Activated T-cell treated with anti-CD3 and anti-CD28 coated beads, Interleukin-2, amount 50 U/mL, for 1 hour (primary cell): ENCODE measurements at regions not wholly inside any gene's neighbourhood (a gene's known extent, or its start where the extent isn't known, plus 50 kb on each side); places are given as distances from the start of the nearest gene placed in this dataset.
A peak's percentile ranks its signal among the peaks of the same experiment; 100 is the strongest.
"Not testable (repeated sequence)": the region's sequence is repeated elsewhere in the genome, so short reads cannot be mapped to it uniquely, and the experiment has no call there.

ENCODE experiments used
- DNase-seq: peaks from one replicate; pipeline ENCODE4 v3.0.0-alpha.2; 2020

DNA sequence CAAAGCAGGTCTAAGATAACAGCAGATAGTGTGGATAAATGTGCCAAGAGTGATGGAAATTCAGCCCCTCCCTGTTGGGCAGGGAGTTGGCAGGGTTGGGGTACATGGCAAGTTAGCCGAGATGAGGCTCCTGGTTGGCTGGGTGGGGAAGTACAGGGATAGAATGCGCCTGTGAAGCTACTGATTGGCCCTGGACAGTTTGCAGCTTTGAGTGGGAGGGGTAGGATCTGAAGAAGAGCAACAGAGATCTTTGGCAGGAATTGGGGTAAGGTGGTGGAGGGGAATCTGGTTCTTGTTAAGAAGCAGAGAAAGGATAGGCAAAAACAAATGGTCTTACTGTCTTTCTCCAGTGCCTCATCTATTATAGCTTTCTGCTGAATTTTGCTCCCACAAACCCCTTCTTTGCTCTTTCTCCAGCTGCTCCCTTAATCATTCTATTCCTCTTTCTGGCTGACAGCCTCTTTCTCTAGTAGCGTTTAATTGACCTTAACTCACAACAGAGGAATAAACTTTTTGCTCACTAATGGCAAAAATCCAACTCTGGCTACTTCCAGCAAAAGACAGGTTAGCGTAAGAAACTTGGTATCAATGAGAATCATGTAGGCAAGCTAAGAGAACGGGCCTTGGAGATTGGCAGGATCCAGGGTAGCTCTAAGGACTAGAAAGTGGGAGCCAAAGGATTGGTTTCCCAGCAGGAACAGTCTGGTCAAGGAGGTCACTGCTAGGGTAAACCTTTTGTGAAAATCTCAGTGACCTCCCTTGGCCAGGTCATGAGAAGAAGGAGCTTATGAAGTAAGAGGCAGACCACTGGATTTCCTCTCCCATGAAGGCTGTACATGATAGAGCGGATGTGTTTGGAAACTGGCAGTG lies 86.3 kb upstream of the CARMIL1 start:
- DNase-seq = no peak

- DNase-seq = no peak
These were observed 85.6 kb upstream of the CARMIL1 start for GRCh38 chr6:25193460-25194171.

GRCh38 chr6:25194172-25194678 lies 84.9 kb upstream of the CARMIL1 start:
- no peak for DNase-seq

DNA sequence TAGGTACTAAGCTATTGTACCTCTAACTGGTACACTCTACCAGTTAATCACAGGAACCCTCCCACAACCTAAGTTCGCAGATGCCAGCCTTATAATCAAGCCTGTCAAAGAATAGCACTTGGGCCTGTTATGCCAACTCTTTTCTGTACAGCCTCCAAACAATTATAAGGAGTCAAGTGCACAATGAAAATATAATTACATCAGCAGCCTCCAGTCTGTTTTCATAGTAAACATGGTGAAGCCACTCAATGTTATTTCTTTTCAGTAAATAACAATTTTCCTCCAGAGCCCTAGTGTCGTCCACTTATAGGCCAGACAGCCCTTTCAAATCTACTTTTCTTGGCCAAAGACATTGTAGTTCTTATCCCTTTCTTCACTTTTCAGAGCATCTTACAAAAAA lies 82.7 kb upstream of the CARMIL1 start:
- DNase-seq = no peak

GRCh38 chr6:25197111-25197510 lies 82.1 kb upstream of the CARMIL1 start:
- DNase-seq = no peak

- DNase-seq = no peak
These were observed 79.6 kb upstream of the CARMIL1 start for GRCh38 chr6:25199544-25199943.

DNA sequence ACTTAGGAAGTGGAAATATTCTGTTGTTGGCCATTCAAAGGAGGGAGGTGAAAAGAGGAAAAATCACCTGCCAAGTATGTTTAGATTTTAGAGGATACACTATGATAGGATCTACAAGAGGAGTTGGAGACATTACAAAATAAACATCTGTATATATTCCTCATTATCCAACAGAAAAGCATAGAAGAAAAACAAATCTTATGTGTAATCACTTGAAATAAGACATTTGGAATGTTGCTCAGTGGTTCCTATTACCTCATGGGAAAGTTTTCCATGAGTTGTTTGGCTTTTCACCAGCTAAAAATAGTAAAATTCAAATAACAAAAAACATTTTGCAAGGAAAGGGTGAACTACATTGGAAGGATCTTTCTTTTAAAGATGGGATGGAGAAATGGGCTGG lies 76.7 kb upstream of the CARMIL1 start:
- no peak for DNase-seq

DNA sequence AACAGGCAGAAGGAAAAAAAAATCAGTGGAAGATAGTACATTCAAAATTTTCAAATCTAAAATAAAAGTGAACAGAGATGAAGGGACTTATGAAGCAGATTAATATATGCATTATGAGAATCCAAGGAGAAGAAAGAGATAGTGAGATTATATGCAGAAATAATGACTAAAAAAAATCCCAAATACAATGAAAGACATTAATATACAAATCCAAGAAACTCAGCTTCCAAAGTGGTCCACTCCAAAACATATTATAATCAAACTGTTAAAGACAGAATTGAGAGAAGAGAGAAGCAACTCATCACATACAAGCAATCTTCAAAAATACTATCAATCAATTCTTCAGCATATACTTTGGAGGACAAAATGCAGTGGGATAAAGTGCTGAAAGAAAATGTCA lies 73.5 kb upstream of the CARMIL1 start:
- DNase-seq = no peak

GRCh38 chr6:25207453-25208155 lies 71.6 kb upstream of the CARMIL1 start:
- DNase-seq = not testable (repeated sequence)

DNA sequence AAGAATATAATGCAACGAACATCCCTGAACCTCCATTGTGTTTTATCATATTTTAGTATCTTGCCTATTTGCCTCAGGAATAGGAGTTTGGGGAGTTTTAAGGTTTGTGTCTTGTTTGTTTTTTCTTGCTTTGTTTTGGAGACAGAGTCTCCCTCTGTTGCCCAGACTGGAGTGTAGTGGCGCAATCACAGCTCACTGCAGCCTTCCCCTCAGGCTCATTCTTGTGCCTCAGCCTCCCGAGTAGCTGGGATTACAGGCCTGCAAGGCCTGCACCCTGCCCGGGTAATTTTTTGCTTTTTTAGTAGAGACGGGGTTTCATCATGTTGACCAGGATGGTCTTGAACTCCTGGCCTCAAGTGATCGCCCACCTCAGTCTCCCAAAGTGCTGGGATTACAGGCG lies 63.3 kb upstream of the CARMIL1 start:
- no peak for DNase-seq

DNA sequence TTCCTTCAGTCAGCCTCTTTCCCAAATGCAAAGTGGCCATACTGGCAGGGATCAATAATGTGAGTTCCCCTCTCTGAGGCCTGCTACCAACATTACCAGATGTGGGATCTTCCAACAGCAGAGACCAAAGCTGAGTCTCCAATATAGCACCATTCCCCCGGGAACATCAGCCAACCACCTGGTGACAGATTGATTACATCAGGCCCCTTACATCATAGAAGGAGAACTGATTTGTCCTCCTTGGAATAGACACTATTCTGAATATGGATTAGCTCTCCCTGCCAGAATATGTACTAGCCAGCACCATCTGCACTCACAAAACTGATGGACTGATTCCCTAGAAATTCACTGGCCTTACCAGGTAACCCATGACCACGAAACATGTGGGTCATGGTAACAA lies 61.9 kb upstream of the CARMIL1 start:
- DNase-seq = no peak

- DNase-seq = no peak
These were observed 61.3 kb upstream of the CARMIL1 start for GRCh38 chr6:25217829-25218228.

GRCh38 chr6:25218346-25218745 lies 60.8 kb upstream of the CARMIL1 start:
- DNase-seq = no peak

DNA sequence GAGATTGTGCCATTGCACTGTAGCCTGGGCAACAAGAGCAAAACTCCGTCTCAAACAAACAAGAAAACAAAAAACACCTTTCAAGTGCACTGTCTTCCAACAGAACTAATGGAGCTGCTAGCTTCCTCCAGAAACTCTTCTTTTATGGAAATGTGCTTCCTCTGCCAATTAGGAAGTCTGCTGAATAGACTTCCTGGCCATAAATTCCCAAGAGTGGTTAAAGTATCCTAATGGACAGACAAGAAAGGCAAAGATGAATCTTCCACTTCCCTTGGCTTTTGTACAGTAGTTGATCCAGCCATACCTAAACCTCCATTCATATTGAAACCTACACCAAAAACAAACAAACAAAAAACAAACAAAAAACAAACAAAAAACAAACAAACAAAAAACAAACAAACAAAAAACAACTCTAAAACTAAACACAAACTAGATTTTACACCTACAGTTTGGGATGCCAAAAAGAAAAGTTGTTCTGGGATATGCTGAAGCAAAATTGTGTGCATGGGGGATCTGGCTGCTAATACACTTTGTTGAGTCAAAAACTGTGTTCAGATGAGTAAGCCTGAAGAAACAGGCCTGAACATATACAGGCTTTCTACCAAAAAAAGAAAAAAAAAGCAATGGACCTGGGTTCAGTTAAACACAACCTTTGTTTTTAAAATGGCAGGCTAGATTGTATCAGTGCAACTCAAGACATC lies 59.8 kb upstream of the CARMIL1 start:
- no peak for DNase-seq

GRCh38 chr6:25219917-25220278 lies 59.3 kb upstream of the CARMIL1 start:
- DNase-seq = no peak

GRCh38 chr6:25220857-25221256 lies 58.3 kb upstream of the CARMIL1 start:
- no peak for DNase-seq

DNA sequence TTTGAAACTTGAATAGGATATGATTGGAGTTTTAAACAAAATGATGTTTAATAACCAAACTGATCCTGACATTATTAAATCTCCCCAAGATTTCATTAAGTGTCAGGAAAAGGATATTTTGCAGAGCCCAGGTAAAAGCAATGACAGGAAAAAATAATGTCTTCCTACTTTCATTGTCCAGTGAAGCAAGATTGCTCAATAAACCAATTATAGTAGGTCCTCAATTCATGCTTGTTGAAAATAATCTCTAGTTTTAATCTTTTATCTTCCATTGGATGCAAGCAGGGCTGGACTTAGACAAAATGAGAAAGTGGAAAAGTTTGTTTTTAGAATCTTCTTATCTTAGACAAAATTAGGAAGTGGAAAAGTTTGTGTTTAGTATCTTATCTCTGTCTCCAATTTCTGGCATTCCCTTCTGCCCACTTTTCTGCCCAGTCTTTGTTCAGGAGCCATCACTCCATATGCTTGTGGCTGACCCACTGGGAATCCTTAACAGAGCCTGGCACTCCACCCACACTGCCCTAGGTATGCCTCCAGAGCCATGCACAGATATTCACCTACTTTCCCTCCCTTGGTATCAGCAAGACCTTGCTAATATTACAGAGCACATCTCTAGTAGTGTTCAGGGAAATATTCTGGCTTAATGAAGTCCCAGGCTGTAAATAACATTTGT lies 57.0 kb upstream of the CARMIL1 start:
- no peak for DNase-seq

DNA sequence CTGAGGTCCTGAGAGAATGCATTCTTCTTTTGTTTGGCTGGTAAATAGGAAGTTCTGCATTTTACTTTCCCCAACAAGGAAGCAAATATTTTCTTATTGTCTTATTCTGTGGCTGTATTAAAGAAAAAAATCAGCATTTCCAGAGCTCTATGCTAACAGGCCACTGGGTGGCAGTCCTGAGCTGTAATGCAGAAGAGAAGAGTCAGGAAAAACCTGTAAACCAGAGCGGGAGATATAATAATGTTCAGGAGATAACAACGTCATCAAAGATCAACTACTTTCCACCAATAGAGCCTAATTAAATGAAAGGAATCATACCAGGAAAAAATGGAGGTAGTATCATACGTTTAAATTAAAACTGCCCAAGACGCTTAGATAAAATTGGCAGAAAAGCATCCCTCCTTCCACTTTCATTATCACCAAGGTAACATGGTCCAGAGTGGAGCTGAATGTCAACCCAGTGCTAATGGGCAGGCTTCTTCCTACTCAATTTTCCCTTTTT lies 55.6 kb upstream of the CARMIL1 start:
- DNase-seq = peak; percentile 66

DNA sequence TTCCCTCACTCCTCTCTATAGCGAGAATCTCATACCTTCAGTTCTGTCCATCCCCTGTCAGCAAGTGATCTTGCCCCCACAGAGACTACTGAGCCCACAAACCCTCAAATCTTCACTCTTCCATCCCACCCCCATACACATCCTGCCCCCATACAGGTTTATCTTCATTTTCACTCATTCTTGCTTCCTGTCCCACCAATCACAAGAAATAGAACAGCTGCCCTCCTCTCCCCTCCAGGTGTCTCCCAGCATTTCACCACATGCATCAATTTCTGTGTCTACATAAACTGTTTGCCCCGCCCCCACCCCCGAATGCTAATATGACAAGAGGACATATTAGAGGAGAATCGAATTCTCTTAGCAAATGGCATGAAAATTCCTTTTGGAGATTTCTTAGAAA lies 54.9 kb upstream of the CARMIL1 start:
- no peak for DNase-seq

DNA sequence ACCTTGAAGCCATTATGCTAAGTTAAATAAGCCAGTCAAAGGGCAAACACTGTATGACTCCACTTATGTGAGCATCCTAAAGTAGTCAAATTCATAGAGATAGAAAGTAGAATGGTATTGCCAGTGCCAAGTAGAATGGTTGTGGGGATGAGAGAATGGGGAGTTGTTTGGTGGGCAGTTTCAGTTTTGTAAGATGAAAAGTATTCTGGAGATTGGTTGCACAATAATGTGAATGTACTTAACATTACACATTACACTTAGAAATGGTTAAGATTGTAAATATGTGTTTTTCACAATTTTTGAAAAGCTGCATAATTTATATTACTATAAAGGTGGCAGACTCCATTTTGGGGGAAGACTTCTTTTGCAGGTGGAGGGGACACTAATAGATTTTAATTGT lies 51.3 kb upstream of the CARMIL1 start:
- no peak for DNase-seq
